Testis (tissue), 2 donors: ENCODE measurements at regions not wholly inside any gene's neighbourhood (a gene's known extent, or its start where the extent isn't known, plus 50 kb on each side); places are given as distances from the start of the nearest gene placed in this dataset.

ENCODE experiments used
- DNase-seq: peaks from one replicate; pipeline ENCODE4 v3.0.0-alpha.2; 2019
- H3K27ac ChIP-seq, 2 donors: fragments of 200-600 bp; sonication (generic); one replicate each; pipeline ENCODE4 v1.5.1; 2019
- H3K27me3 ChIP-seq: fragments of 200-600 bp; sonication (generic); one replicate; pipeline ENCODE4 v1.5.1; 2019
- H3K36me3 ChIP-seq: fragments of 200-600 bp; sonication (generic); one replicate; pipeline ENCODE4 v1.5.1; 2017; ENCODE audit warnings: low read depth; ENCODE audit errors: missing control alignments
- H3K4me1 ChIP-seq: fragments of 200-600 bp; sonication (generic); one replicate; pipeline ENCODE4 v1.5.1; 2019
- H3K4me3 ChIP-seq, 2 donors: fragments of 200-600 bp; sonication (generic); one replicate each; pipeline ENCODE4 v1.5.1; 2017 to 2019
- H3K9me3 ChIP-seq: fragments of 200-600 bp; sonication (generic); one replicate; pipeline ENCODE4 v1.5.1; 2017
- CTCF ChIP-seq, 3 experiments: fragments of 450-650 bp in 2 of 3; fragments of 200-600 bp in 1 of 3; sonication (generic) in 1 of 3; IDR thresholded peaks; one replicate each; pipeline ENCODE4 v1.5.1; 2016 to 2019; ENCODE audit warnings: antibody characterized with exemption in 3 of 3, mild to moderate bottlenecking in 2 of 3, moderate library complexity in 1 of 3
- POLR2A ChIP-seq: fragments of 450-650 bp; IDR thresholded peaks from one replicate; pipeline ENCODE4 v1.6.1; 2017; ENCODE audit warnings: antibody characterized with exemption, mild to moderate bottlenecking, moderate library complexity
- WGBS, 2 donors: methylation state at CpG; one replicate each; pipeline ENCODE4 v1.1.5; 2018; 5-methylcytosine and 5-hydroxymethylcytosine counted together
- intact Hi-C: fragments of 100-400 bp; cut with DNase I; formaldehyde crosslinking; loops from one replicate; pipeline ENCODE4 v1.15.1; 2023; ENCODE audit warnings: low total_unique reads

- Histone ChIP-seq H3K4me1 (no peaks in the 10 kb centered on the region), H3K9me3 (no peaks in the 10 kb centered on the region), H3K27ac (no peak overlapping the region), H3K4me3 (no peak overlapping the region), H3K36me3 (no peaks in the 10 kb centered on the region), H3K27me3 (no peaks in the 10 kb centered on the region)
- intact Hi-C loops, result no loop called here
- no peak for TF ChIP-seq CTCF (IDR thresholded peaks at IDR 0.05)
- no peak for TF ChIP-seq POLR2A
- no peak for DNase-seq
- 95% methylated on average over 6 of the region's 6 CpGs for whole genome bisulfite sequencing, 2 donors
Measured at GRCh38 chr18:55133378-55133777, 174.1 kb upstream of the CCDC68 start.

- Histone ChIP-seq H3K27me3 (no peaks in the 10 kb centered on the region), H3K36me3 (no peaks in the 10 kb centered on the region), H3K9me3 (no peaks in the 10 kb centered on the region), H3K4me3 (no peak overlapping the region), H3K4me1 (no peaks in the 10 kb centered on the region), H3K27ac (no peak overlapping the region)
- DNase-seq, result no peak
- TF ChIP-seq CTCF (IDR thresholded peaks at IDR 0.05), result no peak
- TF ChIP-seq POLR2A, result no peak
- WGBS, 2 donors, result 86 to 90% methylated on average over 2 to 3 of the region's 3 CpGs
- intact Hi-C loops, result no loop called here
Measured at GRCh38 chr18:55128437-55128836, 169.2 kb upstream of the CCDC68 start.

- Histone ChIP-seq H3K27ac (no peak overlapping the region), H3K4me1 (no peaks in the 10 kb centered on the region), H3K9me3 (no peaks in the 10 kb centered on the region), H3K4me3 (no peak overlapping the region), H3K36me3 (no peaks in the 10 kb centered on the region), H3K27me3 (no peaks in the 10 kb centered on the region)
- WGBS, 2 donors, result 72 to 89% methylated on average over 4 of the region's 4 CpGs
- DNase-seq, result no peak
- intact Hi-C loops, result no loop called here
- no peak for TF ChIP-seq CTCF (IDR thresholded peaks at IDR 0.05)
- TF ChIP-seq POLR2A, result no peak
Measured at GRCh38 chr18:55124078-55124763, 165.0 kb upstream of the CCDC68 start.

- no peak for DNase-seq
- TF ChIP-seq POLR2A (no peak), CTCF (IDR thresholded peaks at IDR 0.05) (no peak)
- H3K9me3 ChIP-seq, result no peaks in the 10 kb centered on the region
- H3K4me1 ChIP-seq, result no peaks in the 10 kb centered on the region
- no peaks in the 10 kb centered on the region for H3K36me3 ChIP-seq
- intact Hi-C loops, result no loop called here
- H3K4me3 ChIP-seq, result no peak overlapping the region
- H3K27ac ChIP-seq, result no peak overlapping the region
- H3K27me3 ChIP-seq, result no peaks in the 10 kb centered on the region
Measured at GRCh38 chr18:55123361-55123760, 164.1 kb upstream of the CCDC68 start.
